ACC112 (cell line): ENCODE measurements at regions not wholly inside any gene's neighbourhood (a gene's known extent, or its start where the extent isn't known, plus 50 kb on each side); places are given as distances from the start of the nearest gene placed in this dataset.
"Not testable (repeated sequence)": the region's sequence is repeated elsewhere in the genome, so short reads cannot be mapped to it uniquely, and the experiment has no call there.

Experiments used
- H2AFZ ChIP-seq: fragments of 200-600 bp; sonication (generic); one replicate; pipeline ENCODE4 v1.6.0; 2017; ENCODE audit warnings: antibody characterized with exemption, low read length; ENCODE audit not compliant: unreplicated experiment
- H3K27ac ChIP-seq: fragments of 200-600 bp; sonication (generic); 2 replicates; pipeline ENCODE4 v1.5.1; 2014; ENCODE audit warnings: low read depth, mild to moderate bottlenecking, antibody characterized with exemption, low read length, moderate library complexity
- H3K27me3 ChIP-seq: fragments of 200-600 bp; sonication (generic); 2 replicates; pipeline ENCODE4 v1.6.1; 2014; ENCODE audit warnings: mild to moderate bottlenecking, antibody characterized with exemption, low read length, moderate library complexity, mixed read lengths; ENCODE audit not compliant: insufficient read depth
- H3K36me3 ChIP-seq: fragments of 200-600 bp; sonication (generic); 2 replicates; pipeline ENCODE4 v1.6.1; 2016; ENCODE audit warnings: mild to moderate bottlenecking, antibody characterized with exemption, low read length, moderate library complexity, mixed read lengths; ENCODE audit not compliant: insufficient read depth
- H3K4me1 ChIP-seq: fragments of 200-600 bp; sonication (generic); one replicate; pipeline ENCODE4 v1.6.1; 2016; ENCODE audit warnings: low read length, mixed read lengths; ENCODE audit not compliant: insufficient read depth, unreplicated experiment, control insufficient read depth
- H3K4me3 ChIP-seq: fragments of 200-600 bp; sonication (generic); 2 replicates; pipeline ENCODE4 v1.5.1; 2014; ENCODE audit warnings: mild to moderate bottlenecking, low read depth, low read length
- H3K79me2 ChIP-seq: fragments of 200-600 bp; sonication (generic); one replicate; pipeline ENCODE4 v1.6.0; 2016; ENCODE audit warnings: low read length; ENCODE audit not compliant: control insufficient read depth, unreplicated experiment, insufficient read depth

DNA sequence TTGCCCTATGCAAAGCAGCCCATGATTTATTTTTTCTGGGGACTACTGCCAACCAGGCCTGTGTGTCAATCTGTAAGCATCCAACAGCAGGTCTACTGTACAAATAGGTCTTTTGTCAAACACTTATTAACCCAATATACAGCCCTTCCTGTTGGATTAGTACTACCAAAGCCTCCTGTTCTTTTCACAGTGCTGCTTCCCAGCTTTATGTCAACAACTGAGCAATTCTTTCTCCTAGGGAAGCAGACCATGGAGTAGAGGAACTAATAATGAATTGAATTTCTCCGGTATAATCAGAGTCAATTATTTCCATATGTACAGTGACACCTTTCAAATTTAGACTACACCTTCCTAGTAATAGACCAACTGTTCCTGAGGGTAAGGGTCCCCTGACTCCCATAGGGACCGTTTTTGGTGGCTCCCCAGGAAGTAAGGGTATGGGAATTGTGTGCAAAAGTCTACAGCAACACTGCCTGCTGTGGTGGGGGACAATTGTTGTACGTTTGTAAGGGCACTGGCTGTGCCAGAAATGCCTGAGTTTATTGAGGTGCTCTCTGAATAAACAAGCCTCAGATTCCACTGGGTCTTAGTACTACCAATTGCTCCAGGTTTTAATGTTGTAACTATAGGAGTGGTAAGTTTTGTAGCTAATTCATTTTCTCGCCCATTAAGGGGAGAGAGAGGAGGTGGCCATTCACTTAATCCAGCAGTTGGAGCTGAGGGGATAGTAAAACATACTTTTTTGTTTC is 286.1 kb upstream of the MTPN start:
- not testable (repeated sequence) for H3K27ac ChIP-seq, H3K4me3 ChIP-seq, H3K36me3 ChIP-seq, H3K27me3 ChIP-seq, H2AFZ ChIP-seq, H3K79me2 ChIP-seq, H3K4me1 ChIP-seq

DNA sequence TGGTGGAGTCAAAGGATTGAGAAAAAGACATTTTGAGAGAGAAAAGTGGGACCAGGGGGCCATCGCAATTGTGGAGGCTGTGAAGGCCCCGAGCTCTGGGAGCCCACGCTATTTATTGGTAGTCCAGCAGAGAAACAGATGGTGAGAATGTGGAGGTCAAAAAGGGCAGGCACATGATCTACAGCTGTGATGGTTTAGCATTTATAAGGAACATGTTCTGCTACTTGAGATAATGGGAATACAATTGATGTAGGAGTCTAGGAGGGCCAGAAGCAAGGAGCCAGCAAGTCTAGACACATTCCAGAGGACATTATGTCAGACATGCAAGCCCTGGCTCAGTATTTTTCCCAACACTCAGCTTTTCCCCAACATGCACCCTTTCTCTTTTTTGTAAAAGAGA is 283.4 kb upstream of the MTPN start:
- H3K79me2 ChIP-seq, H3K4me1 ChIP-seq, H3K27ac ChIP-seq, H2AFZ ChIP-seq, H3K4me3 ChIP-seq, H3K27me3 ChIP-seq, H3K36me3 ChIP-seq: not testable (repeated sequence)

DNA sequence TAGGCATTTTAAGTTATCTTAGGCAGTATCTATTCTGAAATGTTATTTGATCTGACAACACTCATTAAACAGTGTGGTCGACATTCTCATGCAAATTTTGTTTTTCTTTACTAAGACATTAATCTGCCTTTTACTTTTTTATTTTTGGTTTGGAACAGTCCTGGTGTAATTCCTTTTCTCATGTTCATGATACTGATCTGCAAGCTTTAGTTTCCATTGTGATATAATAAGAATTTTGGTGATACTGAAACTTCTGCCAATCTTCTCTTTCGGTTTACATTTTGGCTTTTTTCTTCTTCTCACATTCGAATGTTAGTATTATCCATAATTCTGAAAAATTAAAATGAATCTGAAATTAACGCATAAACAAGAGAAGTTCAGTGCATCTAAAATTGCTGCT is 281.9 kb upstream of the MTPN start:
- H3K27ac ChIP-seq = no peak overlapping the region
- H3K4me1 ChIP-seq = no peaks in the 10 kb centered on the region
- no peaks in the 10 kb centered on the region for H3K27me3 ChIP-seq
- no peaks in the 10 kb centered on the region for H3K79me2 ChIP-seq
- no peak overlapping the region for H3K4me3 ChIP-seq
- no peaks in the 10 kb centered on the region for H3K36me3 ChIP-seq
- no peak overlapping the region for H2AFZ ChIP-seq

DNA sequence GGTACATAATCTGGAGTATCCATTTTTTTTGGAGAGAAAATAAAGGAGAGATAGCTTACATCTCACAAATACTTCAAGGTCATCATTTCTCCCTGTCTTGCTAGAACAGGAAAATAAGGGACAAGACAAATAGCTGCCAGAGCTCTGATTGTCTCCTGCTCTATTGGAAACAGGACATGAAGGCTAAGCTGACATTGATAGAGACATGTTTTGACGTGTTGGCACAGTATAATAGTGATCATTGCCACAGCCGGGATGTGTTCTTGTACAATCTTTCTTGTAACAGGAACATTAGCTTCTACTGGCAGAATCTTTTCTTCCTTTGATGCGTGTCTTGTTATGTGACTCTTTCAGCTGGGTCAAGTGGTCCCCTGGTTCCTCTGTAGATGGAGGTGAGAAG is 279.3 kb upstream of the MTPN start:
- Histone ChIP-seq H3K4me1 (no peaks in the 10 kb centered on the region), H2AFZ (no peak overlapping the region), H3K36me3 (no peaks in the 10 kb centered on the region), H3K4me3 (no peak overlapping the region), H3K27me3 (no peaks in the 10 kb centered on the region), H3K79me2 (no peaks in the 10 kb centered on the region), H3K27ac (no peak overlapping the region)

DNA sequence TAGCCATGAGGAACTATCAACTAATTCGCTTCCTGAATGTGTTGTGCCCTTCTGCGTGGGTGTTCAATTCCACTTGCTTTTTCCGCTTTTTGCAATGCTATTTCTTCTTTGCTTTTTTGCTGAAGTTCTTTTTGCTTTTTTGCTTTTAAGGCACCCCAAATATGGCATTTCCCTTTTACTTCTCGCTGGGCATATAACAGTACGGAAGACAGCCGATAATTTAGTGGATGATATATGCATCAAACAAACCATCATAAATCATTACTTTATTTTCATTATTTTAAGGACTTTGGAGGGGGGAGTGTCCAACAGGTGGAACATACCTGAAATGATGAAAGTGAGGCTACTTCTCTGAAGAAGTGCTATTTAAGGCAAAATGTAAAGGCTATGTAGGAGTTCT is 277.0 kb upstream of the MTPN start:
- no peaks in the 10 kb centered on the region for H3K36me3 ChIP-seq
- no peak overlapping the region for H3K4me3 ChIP-seq
- H3K4me1 ChIP-seq = no peaks in the 10 kb centered on the region
- no peaks in the 10 kb centered on the region for H3K79me2 ChIP-seq
- no peaks in the 10 kb centered on the region for H3K27me3 ChIP-seq
- no peak overlapping the region for H2AFZ ChIP-seq
- H3K27ac ChIP-seq = no peak overlapping the region

DNA sequence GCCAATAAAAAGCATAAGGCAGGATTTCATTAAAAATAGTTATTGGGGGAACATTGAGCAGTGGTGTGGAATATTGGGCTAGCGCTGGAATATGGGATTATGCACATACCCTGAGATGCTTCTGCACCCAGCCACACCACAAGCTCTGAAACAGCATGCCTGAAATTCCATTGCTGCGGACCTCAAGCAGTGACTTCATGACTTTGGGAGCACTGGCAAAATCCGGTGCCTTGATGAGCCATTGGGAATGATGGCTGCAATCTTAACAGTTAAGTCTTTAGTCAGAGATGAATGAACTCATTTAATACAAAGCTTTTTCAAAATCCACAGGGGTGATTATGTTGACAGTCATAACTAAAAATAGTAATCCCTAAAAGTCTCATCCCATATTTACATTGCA is 274.7 kb upstream of the MTPN start:
- no peaks in the 10 kb centered on the region for H3K79me2 ChIP-seq
- H3K36me3 ChIP-seq = no peaks in the 10 kb centered on the region
- no peak overlapping the region for H3K4me3 ChIP-seq
- H3K27me3 ChIP-seq = no peaks in the 10 kb centered on the region
- no peaks in the 10 kb centered on the region for H3K4me1 ChIP-seq
- H2AFZ ChIP-seq = no peak overlapping the region
- H3K27ac ChIP-seq = no peak overlapping the region

DNA sequence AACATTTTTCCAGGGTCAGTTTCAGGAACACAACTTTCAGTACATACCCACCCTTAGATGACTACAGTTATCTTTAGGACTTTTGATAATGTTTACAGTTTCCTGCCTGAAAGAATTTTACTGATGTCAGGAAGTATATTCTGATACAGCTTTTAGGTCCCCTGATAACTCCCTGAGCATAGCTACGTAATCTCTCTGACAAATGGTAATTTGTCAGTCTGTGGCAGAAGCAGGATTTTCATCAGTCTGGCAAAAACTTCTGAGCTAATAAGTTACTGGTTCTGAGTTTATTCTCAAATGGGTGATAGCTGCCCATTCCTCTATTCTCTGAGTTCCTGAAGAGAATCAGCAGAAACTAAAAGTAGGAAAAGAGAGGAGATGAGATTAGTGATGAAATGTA is 270.1 kb upstream of the MTPN start:
- Histone ChIP-seq H3K36me3 (no peaks in the 10 kb centered on the region), H3K27ac (no peak overlapping the region), H3K27me3 (no peaks in the 10 kb centered on the region), H3K4me1 (no peaks in the 10 kb centered on the region), H3K4me3 (no peak overlapping the region), H2AFZ (no peak overlapping the region), H3K79me2 (no peaks in the 10 kb centered on the region)

DNA sequence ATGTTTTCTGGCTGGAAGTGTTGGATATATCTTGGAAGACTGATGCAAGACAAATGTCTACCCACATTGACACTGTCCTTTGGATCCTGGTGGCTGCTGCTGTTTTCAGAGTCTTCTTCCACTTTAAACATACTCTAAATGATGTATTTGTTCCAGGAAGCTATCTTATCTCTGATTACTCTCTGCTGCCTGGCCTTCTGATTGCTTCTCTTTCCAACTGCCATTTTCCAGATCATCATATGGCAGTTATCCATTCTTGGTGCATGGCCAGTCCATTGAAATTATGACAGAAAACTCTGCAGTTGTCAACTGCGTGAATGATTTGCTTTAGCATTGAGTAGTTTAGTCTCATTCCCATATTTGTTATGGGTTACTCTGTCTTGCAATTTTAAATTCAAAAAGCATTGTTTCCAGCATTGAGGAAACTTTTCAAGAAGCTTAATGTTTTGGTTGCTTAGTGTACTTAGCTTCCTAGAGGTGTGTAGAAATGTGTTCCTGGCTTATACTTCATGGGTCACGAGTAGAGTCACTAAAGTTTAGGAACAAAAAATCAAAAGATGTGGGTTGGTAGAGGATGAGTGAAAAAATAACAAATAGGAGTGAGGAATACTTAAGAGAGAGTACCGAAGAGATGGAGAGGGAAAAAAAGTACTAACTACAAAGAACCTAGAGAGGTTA is 268.3 kb upstream of the MTPN start:
- no peaks in the 10 kb centered on the region for H3K27me3 ChIP-seq
- H3K4me3 ChIP-seq = no peak overlapping the region
- H3K79me2 ChIP-seq = no peaks in the 10 kb centered on the region
- no peaks in the 10 kb centered on the region for H3K36me3 ChIP-seq
- H2AFZ ChIP-seq = no peak overlapping the region
- H3K4me1 ChIP-seq = no peaks in the 10 kb centered on the region
- no peak overlapping the region for H3K27ac ChIP-seq

DNA sequence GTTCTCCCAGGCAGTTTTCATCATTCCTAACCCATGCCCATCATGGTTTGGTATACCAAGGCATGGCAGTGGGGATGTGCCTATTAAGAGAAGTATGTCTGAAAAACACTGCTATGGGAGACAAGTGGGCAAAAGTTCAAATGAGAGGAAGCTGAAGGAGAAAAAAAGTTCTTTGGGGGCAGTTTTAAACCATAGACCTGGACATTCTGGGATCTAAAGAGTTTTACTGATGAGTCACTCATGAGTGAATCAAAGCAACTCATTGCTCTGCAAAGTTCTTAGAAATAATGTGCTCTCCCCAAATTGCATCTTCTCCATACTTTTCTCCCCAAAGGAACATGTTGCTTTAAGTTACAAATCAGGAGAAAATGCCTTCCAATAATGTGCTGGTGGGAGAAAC is 256.9 kb upstream of the MTPN start:
- Histone ChIP-seq H3K79me2 (no peaks in the 10 kb centered on the region), H3K27ac (no peak overlapping the region), H2AFZ (no peak overlapping the region), H3K4me1 (no peaks in the 10 kb centered on the region), H3K27me3 (no peaks in the 10 kb centered on the region), H3K36me3 (no peaks in the 10 kb centered on the region), H3K4me3 (no peak overlapping the region)

DNA sequence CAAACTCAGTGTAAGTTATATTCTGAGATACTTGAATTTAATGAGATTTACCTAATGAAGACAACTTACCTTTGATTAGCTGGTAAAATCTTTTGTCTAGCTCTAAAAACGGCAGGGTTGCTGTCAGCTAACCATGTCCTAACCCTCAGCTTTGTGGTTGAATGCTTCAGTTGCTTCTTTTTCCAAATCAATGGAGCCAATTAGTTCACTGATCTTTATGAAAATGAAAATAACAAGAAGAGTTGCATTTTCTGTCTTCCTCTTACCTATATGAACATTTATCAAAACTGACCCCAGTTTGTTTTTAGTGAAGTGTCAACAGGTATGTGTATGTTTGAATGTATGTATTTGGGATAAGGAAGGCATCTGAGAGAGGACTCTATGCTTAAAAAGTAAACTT is 253.1 kb upstream of the MTPN start:
- H3K27ac ChIP-seq = no peak overlapping the region
- no peaks in the 10 kb centered on the region for H3K36me3 ChIP-seq
- H3K4me1 ChIP-seq = no peaks in the 10 kb centered on the region
- no peaks in the 10 kb centered on the region for H3K27me3 ChIP-seq
- H3K79me2 ChIP-seq = no peaks in the 10 kb centered on the region
- no peak overlapping the region for H2AFZ ChIP-seq
- H3K4me3 ChIP-seq = no peak overlapping the region

DNA sequence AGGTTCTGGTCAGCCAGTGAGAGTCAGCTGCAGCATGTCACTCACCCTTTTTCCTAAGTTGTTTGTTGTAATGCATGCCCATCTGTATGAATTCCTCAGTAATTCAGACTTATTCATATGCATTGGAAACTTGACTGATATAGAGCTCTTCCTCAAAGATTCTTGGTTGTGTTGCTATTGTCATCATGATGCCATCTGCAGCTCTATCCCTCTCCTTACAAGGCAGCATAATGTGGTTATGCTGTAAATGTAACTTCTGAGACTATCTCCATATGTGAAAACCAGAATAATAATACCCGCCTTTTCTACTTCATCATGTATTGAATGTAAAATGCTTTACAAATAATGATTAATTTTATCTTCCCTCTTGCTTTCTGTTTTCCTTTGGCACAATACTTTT is 252.6 kb upstream of the MTPN start:
- Histone ChIP-seq H3K36me3 (no peaks in the 10 kb centered on the region), H3K27me3 (no peaks in the 10 kb centered on the region)

More for the DNA sequence above, 252.6 kb upstream of the MTPN start:
- H3K4me1 ChIP-seq = no peaks in the 10 kb centered on the region
- no peak overlapping the region for H3K4me3 ChIP-seq
- H3K79me2 ChIP-seq = no peaks in the 10 kb centered on the region
- no peak overlapping the region for H2AFZ ChIP-seq
- no peak overlapping the region for H3K27ac ChIP-seq
